ENCODE measurements at regions not wholly inside any gene's neighbourhood (a gene's known extent, or its start where the extent isn't known, plus 50 kb on each side); places are given as distances from the start of the nearest gene placed in this dataset.

- POLR2A ChIA-PET: no interaction called here
- DNase-seq (ENCODE audit: extremely low spot score): no peak
- CTCF ChIA-PET: no interaction called here
- TF ChIP-seq, protein P1, sequence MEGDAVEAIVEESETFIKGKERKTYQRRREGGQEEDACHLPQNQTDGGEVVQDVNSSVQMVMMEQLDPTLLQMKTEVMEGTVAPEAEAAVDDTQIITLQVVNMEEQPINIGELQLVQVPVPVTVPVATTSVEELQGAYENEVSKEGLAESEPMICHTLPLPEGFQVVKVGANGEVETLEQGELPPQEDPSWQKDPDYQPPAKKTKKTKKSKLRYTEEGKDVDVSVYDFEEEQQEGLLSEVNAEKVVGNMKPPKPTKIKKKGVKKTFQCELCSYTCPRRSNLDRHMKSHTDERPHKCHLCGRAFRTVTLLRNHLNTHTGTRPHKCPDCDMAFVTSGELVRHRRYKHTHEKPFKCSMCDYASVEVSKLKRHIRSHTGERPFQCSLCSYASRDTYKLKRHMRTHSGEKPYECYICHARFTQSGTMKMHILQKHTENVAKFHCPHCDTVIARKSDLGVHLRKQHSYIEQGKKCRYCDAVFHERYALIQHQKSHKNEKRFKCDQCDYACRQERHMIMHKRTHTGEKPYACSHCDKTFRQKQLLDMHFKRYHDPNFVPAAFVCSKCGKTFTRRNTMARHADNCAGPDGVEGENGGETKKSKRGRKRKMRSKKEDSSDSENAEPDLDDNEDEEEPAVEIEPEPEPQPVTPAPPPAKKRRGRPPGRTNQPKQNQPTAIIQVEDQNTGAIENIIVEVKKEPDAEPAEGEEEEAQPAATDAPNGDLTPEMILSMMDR (IDR thresholded peaks at IDR 0.05; ENCODE audit: control extremely low read depth, extremely low read depth, low read depth, missing control alignments): no peak
Measured at GRCh38 chr13:44305917-44306370, 67.7 kb upstream of the SERP2 start.

GRCh38 chr13:44306371-44307192 lies 67.0 kb upstream of the SERP2 start:
- ChIA-PET CTCF (no interaction called here), POLR2A (no interaction called here)
- TF ChIP-seq, protein P1 (IDR thresholded peaks at IDR 0.05; ENCODE audit: control extremely low read depth, extremely low read depth, low read depth, missing control alignments): no peak
- DNase-seq (ENCODE audit: extremely low spot score): no peak

- TF ChIP-seq, protein P1 (IDR thresholded peaks at IDR 0.05; ENCODE audit: control extremely low read depth, extremely low read depth, low read depth, missing control alignments): no peak
- ChIA-PET CTCF (interaction anchor here (2.3 kb wide), 1 partner anchor 14 kb away, joined by 6 read pairs; no protein-coding TSS in a partner anchor), POLR2A (no interaction called here)
- DNase-seq (ENCODE audit: extremely low spot score): no peak
Measured at GRCh38 chr13:44307255-44307654, 66.4 kb upstream of the SERP2 start.

GRCh38 chr13:44307844-44308243 lies 65.8 kb upstream of the SERP2 start:
- TF ChIP-seq, protein P1 (IDR thresholded peaks at IDR 0.05; ENCODE audit: control extremely low read depth, extremely low read depth, low read depth, missing control alignments): no peak

DNA sequence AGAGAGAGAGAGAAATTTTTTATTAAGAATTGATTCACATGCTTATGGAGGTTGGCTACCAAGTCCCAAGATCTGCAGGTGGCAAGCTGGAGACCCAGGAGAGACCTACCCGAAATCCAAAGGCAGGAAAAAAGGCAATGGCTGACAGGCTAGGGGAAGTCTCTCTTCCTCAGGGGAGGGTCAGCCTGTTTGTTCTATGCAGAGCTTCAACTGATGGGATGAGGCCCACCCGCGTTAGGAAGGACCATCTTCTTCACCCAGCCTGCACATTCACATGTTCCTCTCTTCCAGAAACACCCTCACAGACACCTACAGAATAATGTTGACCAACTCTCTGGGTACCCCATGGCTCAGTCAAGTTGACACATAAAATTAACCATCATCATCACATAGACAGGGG lies 65.3 kb upstream of the SERP2 start:
- CTCF ChIA-PET: interaction anchor here (2.3 kb wide), 1 partner anchor 13 kb away, joined by 6 read pairs; no protein-coding TSS in a partner anchor
- TF ChIP-seq, protein P1 (IDR thresholded peaks at IDR 0.05; ENCODE audit: control extremely low read depth, extremely low read depth, low read depth, missing control alignments): no peak
- POLR2A ChIA-PET: no interaction called here
- DNase-seq (ENCODE audit: extremely low spot score): no peak

More at GRCh38 chr13:44307844-44308243, 65.8 kb upstream of the SERP2 start:
- no peak for DNase-seq (ENCODE audit: extremely low spot score)
- CTCF ChIA-PET: interaction anchor here (2.3 kb wide), 1 partner anchor 13 kb away, joined by 6 read pairs; no protein-coding TSS in a partner anchor
- POLR2A ChIA-PET: no interaction called here

DNA sequence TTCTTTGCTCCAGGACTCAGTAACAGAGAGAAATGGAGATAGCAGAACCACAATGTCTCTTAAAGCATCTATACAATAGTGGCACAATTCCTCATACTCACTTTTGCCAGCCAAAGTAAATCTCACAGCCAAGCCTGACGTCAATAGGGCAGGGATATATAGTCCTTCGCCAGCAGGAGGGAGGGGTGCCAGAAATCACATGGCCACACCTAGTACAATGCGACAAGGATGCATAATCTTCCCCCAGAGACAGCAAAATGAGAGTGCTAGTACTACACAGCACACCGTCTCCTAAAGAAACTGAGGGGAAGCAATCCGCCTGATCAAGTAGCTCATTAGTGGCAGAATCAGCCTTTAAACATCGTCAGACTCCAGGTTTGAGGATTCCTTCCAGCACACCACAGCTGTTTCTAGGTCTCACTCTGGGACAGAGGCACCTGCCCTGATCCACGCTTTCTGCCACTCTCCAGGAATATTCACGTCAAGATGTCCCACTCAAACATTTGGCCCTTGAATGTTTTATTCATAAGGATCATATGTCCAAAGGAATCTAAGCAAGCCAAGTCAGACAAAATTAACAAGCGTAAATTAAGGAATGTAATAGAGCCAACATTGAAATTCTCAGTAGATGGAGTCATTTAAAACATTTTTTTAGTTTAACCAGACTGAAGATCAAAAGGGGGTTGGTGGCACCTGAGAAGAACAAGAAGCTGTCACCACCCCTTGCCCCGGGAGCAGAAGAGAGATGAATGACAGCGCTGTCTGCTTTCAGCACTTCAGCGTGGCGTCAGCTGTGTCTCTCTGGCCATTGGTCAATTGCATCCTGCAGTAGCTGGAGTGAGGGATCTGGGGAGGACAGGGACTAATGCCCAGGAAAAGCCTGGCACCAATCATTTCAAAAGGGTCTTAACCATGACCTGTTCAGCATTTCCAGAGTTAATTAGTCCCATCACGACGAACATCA lies 63.5 kb upstream of the SERP2 start:
- CTCF ChIA-PET: interaction anchor here (2.3 kb wide), 1 partner anchor 11 kb away, joined by 6 read pairs; no protein-coding TSS in a partner anchor
- POLR2A ChIA-PET: no interaction called here

More for the DNA sequence above, 63.5 kb upstream of the SERP2 start:
- TF ChIP-seq, protein P1 (IDR thresholded peaks at IDR 0.05; ENCODE audit: control extremely low read depth, extremely low read depth, low read depth, missing control alignments): no peak
- DNase-seq (ENCODE audit: extremely low spot score): no peak

Data from GM10248 (cell line).